Activated CD4-positive, alpha-beta T cell treated with anti-CD3 and anti-CD28 coated beads, Interleukin-2, amount 50 U/mL, for 48 hours (primary cell): ENCODE measurements at regions not wholly inside any gene's neighbourhood (a gene's known extent, or its start where the extent isn't known, plus 50 kb on each side); places are given as distances from the start of the nearest gene placed in this dataset.
A peak's percentile ranks its signal among the peaks of the same experiment; 100 is the strongest.
"Not testable (repeated sequence)": the region's sequence is repeated elsewhere in the genome, so short reads cannot be mapped to it uniquely, and the experiment has no call there.

Experiments used
- DNase-seq, 2 experiments: peaks; one replicate each; pipeline ENCODE4 v3.0.0-alpha.2; 2020

GRCh38 chr12:69141074-69141473 is 98.3 kb upstream of the CPSF6 start:
- no peak for DNase-seq

GRCh38 chr12:69149270-69149669 is 90.1 kb upstream of the CPSF6 start:
- DNase-seq, result no peak

GRCh38 chr12:69150083-69150795 is 89.1 kb upstream of the CPSF6 start:
- no peak for DNase-seq

GRCh38 chr12:69150796-69151127 is 88.6 kb upstream of the CPSF6 start:
- no peak for DNase-seq

- DNase-seq, result no peak
Observed at GRCh38 chr12:69151254-69151764, 88.1 kb upstream of the CPSF6 start.

GRCh38 chr12:69154585-69155363 is 84.6 kb upstream of the CPSF6 start:
- DNase-seq, result peak; percentile 82 to 84

GRCh38 chr12:69157023-69157655 is 82.2 kb upstream of the CPSF6 start:
- peak; percentile 97 for DNase-seq

- peak; percentile 45 to 63 for DNase-seq
Observed at GRCh38 chr12:69161829-69162228, 77.5 kb upstream of the CPSF6 start.

- no peak for DNase-seq
Observed at GRCh38 chr12:69163681-69164362, 75.5 kb upstream of the CPSF6 start.

- no peak for DNase-seq
Observed at GRCh38 chr12:69167648-69168165, 71.7 kb upstream of the CPSF6 start.

- no peak for DNase-seq
Observed at GRCh38 chr12:69168363-69168762, 71.0 kb upstream of the CPSF6 start.

- DNase-seq, result no peak
Observed at GRCh38 chr12:69168828-69169227, 70.5 kb upstream of the CPSF6 start.

- DNase-seq, result no peak
Observed at GRCh38 chr12:69170293-69170692, 69.1 kb upstream of the CPSF6 start.

GRCh38 chr12:69171881-69172280 is 67.5 kb upstream of the CPSF6 start:
- DNase-seq, result no peak

- no peak for DNase-seq
Observed at GRCh38 chr12:69172491-69172890, 66.9 kb upstream of the CPSF6 start.

GRCh38 chr12:69173368-69173767 is 66.0 kb upstream of the CPSF6 start:
- DNase-seq, result no peak

- DNase-seq, result no peak
Observed at GRCh38 chr12:69179786-69180185, 59.6 kb upstream of the CPSF6 start.

- DNase-seq, result not testable (repeated sequence)
Observed at GRCh38 chr12:69187572-69187971, 51.8 kb upstream of the CPSF6 start.

- DNase-seq, result no peak
Observed at GRCh38 chr12:69189378-69189978, 49.9 kb upstream of the CPSF6 start.
